T-helper 2 cell treated with Interferon-gamma antibody and Interleukin-4, amounts not matched to agents 100 ng/mL and 5 ng/mL, for 36 hours (primary cell): ENCODE measurements at regions not wholly inside any gene's neighbourhood (a gene's known extent, or its start where the extent isn't known, plus 50 kb on each side); places are given as distances from the start of the nearest gene placed in this dataset.
"Not testable (repeated sequence)": the region's sequence is repeated elsewhere in the genome, so short reads cannot be mapped to it uniquely, and the experiment has no call there.

Experiments used
- intact Hi-C: fragments of 100-400 bp; cut with micrococcal nuclease; formaldehyde crosslinking; loops from one replicate; pipeline ENCODE4 v1.15.1; 2023

- intact Hi-C loops: no loop called here
Observed at GRCh38 chr17:20896153-20896649, 146.6 kb downstream of the USP22 start.

DNA sequence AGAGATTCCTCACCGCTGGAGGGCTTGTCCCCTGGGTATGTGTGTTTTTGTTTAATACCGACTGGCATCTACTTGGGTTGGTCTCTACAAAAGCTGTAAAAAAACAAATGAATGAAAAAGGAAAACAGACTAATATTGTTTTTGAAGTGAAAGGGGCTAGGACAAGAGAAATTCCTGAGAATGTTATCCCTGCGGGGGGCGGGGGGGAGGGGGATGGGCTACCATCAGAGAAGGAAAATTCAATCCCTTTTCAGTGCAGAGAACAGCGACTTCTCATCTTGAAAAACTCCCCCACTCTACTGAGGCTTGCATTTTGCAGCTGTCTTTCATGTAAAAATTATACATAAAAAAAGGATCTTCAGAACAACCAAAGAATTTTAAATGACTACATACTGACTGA is 144.1 kb downstream of the USP22 start:
- intact Hi-C loops: not testable (repeated sequence)

- intact Hi-C loops: not testable (repeated sequence)
Observed at GRCh38 chr17:20902496-20902895, 140.3 kb downstream of the USP22 start.

DNA sequence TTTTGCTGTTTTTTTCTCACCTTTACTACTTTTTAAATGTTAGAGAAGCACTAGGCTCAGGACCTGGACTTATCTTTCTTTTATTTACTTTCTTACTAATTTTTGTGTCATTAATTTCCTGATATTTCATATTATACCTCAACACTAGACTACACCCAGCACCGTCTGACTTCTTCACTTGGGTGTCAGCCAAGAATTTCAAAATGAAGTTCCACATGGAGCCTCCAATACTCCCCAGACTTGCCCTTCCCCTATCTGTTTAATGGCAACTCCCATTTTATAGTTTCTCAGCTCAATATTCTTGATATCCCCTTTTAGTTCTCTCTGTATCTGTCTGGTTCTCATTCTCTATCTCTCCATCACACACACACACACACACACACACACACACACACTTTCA is 139.3 kb downstream of the USP22 start:
- intact Hi-C loops: not testable (repeated sequence)

DNA sequence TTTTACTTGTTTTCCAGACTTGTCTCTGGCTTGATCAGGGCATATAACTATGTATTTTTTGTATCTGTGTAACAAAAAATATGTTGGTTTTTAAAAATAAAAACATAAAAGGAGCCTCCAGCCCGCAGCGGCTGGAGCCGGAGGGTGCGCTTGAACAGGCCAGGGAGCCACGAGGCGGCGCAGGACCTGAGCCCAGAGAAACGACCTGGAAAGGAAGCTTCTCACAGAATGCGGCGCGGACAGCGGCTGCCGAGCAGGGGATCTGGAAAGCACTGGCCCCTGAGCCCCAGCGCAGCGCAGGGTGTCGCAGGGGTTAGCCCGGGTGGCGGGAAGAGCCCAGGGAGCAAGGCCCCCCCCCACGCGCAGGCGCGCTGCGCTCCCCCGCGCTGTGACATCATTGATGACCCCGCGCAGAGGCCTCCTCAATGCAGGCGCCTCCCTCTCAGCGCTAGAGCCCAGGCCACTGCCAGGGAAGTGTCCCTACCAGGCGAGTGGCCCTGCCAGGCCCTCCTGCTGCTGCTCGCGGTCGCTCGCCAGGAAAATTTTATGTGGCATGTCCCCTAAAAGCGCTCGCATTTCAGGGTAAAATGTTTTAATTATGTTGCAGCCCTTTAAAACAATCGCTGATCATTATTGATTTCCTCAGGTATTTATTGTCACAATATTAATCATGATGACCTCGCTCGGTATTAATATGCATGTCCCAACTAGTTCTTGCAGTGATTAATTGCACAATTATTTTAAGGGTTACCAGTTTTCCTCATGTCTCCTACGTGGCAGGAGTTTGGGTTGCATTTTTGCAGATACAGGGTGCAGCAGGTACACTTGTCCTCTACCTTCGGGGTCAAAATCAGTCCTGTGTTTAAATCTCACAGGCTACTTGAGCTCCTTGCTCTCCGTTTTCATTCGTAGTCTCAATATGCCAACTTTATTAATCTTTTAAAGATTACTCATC is 134.2 kb downstream of the USP22 start:
- intact Hi-C loops: loop anchor here (5.0 kb wide), 1 partner anchor 84 kb away; no protein-coding TSS in a partner anchor

DNA sequence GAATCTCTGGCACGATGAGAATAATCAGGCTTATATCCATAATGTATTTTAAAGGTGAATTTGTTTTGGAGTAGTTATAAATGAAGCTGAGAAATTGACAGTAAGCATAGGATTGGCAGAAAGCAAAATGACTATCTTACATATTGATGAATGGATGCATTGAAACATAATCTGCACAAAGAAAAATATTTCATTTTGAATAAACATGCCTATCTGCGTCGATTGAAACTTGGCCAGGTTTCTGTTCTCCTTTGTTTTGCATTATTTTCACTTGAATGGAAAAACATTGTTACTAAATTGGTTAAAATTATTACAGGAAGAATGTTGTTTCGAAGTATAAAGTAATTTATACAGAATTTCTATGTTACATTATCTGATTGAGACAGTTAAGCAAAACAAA is 128.2 kb downstream of the USP22 start:
- intact Hi-C loops: no loop called here

- intact Hi-C loops: no loop called here
Observed at GRCh38 chr17:20916383-20916782, 126.4 kb downstream of the USP22 start.

- intact Hi-C loops: not testable (repeated sequence)
Observed at GRCh38 chr17:20917610-20918306, 125.1 kb downstream of the USP22 start.

DNA sequence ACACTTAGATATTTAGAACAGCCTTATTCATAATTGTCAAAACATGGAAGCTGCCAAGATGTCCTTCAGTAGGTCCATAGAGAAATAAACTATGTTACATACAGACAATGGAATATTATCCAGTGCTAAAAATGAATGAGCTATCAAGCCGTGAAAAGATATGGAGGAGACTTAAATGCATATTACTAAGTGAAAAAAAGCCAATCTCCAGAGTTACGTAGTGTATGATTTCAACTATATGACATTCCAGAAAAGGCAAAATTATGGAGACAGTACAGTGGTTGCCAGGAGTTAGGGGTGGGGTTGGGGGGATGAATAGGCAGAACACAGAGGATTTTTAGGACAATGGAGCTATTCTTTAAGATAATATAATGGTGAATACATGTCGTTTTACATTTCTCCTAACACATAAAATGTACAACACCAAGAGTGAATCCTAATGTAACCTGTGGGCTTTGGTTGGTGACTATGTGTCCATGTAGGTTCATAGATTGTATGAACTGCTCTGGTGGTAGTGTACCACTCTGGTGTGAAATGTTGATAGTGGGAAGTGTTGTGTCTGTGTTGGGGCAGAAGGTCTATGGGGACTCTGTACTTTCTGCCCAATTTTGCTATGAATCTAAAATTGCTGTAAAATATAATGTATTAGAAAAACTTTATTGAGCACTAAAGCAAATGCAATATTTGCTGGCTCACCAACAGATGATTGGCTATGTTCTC is 122.6 kb downstream of the USP22 start:
- intact Hi-C loops: no loop called here

GRCh38 chr17:20920815-20921199 is 122.0 kb downstream of the USP22 start:
- intact Hi-C loops: no loop called here

- intact Hi-C loops: no loop called here
Observed at GRCh38 chr17:20922128-20922670, 120.6 kb downstream of the USP22 start.

DNA sequence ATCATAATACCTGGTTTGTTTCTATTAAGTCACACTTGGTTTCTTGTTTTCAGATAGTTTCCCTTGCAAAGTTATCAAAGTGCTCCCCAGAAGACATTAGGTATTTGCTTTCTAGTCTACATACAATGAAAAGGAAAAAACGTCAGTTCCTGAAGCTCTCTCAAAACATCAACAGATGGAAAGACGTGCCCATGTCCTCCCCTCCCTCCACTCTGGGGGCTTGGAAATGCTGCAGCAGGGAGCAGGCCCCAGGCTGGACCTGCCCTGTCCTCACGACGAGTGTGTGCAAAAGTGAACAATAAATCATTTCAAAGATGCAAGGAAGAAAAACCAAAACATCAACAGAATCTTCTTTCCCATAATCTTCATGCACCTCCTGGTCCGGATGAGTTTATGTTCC is 118.5 kb downstream of the USP22 start:
- intact Hi-C loops: no loop called here

- intact Hi-C loops: no loop called here
Observed at GRCh38 chr17:20925091-20925490, 117.7 kb downstream of the USP22 start.

- intact Hi-C loops: no loop called here
Observed at GRCh38 chr17:20925954-20926353, 116.9 kb downstream of the USP22 start.

DNA sequence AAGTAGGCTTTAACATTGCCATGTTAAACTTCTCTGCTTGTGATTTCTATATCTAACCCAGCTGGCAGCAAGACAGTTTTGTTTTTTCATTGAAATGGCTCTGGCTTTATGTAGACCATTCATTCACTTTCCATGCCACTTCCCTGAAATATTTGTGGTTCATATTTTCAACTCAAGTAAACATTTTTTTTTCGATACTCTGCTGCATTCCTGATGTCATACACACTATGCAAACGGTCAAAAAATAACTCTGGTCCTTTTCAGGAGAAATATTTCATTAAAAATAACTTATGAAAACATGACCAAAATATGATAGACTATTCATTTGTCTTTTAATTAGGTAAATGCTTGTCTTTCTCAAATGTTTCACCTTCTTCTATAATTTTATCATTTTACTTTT is 116.3 kb downstream of the USP22 start:
- intact Hi-C loops: no loop called here

DNA sequence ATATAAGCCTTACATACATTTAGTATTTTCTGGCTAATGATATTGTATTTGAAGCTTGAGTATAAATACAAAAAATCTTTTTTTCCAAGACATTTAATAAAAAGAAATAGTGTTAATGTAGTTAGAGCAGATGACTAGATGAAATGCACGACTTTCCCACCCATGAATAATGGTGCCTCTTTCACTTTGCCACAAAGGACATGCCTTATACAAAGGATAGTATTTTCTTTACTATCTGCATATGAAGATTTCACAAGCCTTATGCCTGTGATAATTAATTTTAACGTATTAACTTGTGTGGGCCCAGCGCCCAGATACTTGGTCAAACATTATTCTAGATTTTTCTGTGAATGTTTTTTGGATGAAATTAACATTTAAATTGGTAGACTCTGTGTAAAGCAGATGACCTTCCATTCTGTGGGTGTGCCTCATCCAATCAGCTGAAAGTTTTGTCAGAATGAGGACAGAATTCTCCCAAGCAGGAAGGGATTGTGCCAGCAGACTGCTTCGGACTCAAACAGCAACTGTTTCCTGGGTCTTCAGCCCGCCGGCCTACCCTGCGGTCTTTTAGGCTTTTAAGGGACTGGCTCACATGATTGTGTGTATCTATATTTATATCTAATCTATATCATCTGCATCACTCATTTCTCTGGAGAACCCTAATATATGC is 115.4 kb downstream of the USP22 start:
- intact Hi-C loops: no loop called here

DNA sequence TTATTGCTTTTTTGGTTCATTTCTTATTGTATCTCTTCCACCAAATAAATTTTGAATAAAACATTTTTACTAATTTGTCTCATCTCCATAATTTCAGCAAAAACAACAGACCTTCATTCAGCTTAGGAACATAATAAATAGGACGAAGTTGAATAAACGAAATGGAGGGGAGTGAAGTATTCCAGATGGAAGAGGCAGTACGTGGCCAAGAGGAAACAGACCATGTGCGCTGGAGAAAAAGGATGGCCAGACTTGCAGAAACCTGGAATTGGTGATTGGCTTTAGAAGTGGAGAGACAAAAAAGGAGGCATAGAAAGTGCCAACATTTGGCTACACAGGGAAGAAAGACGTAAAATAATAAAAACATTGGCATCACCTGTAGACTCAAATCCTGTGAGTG is 113.5 kb downstream of the USP22 start:
- intact Hi-C loops: no loop called here

DNA sequence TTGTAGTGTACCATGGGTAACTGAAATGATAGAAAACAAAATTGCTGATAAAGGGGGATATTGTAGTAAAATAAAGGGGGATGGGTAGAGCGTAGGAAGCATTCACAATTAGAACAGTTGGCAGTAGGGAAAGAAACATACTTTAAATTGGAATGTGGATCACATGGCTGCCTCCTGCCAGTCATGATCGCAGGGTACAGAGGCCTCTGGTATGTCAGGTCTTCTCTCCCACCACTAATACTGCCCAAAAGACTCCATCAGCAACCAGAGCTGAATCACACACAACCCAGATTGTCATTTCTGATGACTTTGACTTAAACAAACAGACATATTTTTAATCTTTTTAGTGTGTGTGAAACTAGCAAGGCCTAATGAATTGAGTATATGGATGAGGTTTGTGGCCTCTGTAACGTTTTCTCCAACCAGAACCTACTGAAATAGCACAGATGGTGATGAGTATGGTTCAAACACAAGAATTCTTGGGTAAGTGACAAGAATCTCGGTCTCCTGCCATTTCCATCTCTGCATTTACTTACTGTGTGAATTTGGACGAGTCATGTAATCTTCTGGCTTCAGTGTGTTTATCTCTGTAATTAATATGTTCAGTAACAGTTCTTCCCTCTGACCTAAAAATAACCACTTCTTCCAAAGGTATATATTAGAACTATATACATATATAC is 112.6 kb downstream of the USP22 start:
- intact Hi-C loops: no loop called here

DNA sequence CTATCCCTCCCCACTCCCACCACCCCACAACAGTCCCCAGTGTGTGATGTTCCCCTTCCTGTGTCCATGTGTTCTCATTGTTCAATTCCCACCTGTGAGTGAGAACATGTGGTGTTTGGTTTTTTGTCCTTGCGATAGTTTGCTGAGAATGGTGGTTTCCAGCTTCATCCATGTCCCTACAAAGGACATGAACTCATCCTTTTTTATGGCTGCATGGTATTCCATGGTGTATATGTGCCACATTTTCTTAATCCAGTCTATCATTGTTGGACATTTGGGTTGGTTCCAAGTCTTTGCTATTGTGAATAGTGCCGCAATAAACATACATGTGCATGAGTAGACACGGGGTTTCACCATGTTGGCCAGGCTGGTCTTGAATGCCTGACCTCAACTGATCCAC is 109.8 kb downstream of the USP22 start:
- intact Hi-C loops: not testable (repeated sequence)

DNA sequence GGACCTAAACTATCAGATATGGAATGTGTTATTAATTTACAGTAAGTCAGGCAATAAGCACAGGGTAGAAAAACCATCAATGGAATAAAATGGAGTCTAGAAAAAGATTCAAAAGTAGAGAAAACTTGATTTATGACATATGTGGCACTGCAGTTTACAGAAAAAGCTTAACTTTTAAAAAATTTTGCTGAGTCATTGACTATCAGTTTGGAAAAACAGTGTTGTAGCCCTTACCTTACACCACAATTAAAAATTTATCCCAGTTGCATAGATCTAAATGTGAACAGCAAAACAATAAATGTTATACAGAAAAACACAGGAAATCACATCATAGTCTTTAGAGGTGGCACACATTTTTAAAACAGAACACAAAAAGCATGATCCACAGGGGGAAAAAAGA is 108.5 kb downstream of the USP22 start:
- intact Hi-C loops: no loop called here
